ENCODE measurements at regions not wholly inside any gene's neighbourhood (a gene's known extent, or its start where the extent isn't known, plus 50 kb on each side); places are given as distances from the start of the nearest gene placed in this dataset.

GRCh38 chr2:18176679-18177215 is 298.3 kb downstream of the KCNS3 start:
- H3K27ac ChIP-seq: no peak overlapping the region
- no peak for TF ChIP-seq CTCF (IDR thresholded peaks at IDR 0.05; ENCODE audit: low read depth, low read length)
- no peaks in the 10 kb centered on the region for H3K9me3 ChIP-seq (ENCODE audit: severe bottlenecking)
- H3K4me3 ChIP-seq (ENCODE audit: low read depth, low read length): no peak overlapping the region
- DNase-seq: no peak
- no peaks in the 10 kb centered on the region for H3K36me3 ChIP-seq
- H3K27me3 ChIP-seq (ENCODE audit: insufficient read depth, low read depth, severe bottlenecking): no peaks in the 10 kb centered on the region

DNA sequence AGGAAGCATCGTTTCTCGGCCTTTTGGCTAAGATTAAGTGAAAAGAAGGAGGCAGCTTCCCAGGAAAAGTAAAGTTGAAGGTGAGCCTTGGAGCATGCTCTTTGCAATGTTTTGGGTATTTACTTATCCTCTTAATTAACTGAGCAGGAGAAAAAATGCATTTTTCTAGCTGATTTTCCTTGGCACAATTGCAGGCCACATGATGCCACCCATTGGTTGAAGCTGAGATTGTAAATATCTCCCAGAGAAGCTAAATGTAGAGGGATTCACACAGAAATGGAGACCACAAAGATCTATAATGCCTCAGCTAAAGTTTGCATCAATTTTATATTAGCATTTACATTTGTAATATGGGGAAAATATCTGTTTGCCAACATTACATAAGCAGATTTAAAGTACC is 294.1 kb downstream of the KCNS3 start:
- no peak for DNase-seq
- TF ChIP-seq CTCF (IDR thresholded peaks at IDR 0.05; ENCODE audit: low read depth, low read length): 0 out of 2 replicates have a peak, but pooled peaks have one; percentile 23

DNA sequence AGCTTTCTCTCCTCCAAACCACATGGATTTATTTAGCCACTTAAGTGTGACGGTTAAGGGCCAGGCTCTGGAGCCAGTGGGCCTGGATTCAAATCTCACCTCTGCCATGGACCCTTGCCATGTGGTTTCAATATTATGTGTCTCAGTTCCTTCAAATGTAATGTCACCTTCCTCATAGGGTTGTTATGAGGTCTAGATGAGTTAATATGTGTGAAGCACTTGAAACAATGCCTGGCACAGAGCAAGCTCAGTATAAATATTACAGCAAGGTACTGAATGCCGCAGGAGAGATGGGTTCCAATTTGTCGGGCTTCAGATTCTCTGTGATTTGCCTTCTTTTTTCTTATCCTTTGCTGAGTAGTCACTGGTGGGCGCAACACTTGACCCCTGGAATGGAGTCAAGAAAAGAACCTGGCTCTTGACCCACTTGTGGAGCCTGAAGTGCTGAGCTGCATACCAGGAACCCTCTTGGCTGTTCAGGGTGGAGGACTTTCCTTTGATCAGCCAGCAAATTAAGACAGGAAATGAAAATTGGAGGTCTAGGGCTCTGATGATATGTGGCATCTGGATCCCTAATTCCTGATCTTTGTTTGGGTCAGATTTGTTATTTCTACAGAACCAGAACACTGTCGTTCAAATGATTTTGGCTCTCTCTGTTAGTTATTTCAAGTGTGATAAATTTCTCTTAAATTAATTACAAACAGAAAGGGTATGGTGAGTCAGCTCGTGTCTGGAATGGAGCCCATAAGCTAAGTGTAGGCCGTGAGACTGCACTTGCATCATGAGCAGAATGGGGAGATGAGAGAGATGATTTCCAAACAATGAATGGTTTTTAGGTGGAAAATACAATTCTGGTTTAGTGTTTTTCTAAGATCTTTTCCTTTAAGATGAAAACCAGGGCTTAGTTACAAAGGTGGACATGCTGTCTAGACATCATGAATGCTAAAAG is 293.0 kb downstream of the KCNS3 start:
- no peak for DNase-seq
- Histone ChIP-seq H3K9me3 (ENCODE audit: severe bottlenecking) (no peaks in the 10 kb centered on the region), H3K27ac (no peak overlapping the region)

More for the DNA sequence above, 294.1 kb downstream of the KCNS3 start:
- H3K9me3 ChIP-seq (ENCODE audit: severe bottlenecking): no peaks in the 10 kb centered on the region
- H3K27ac ChIP-seq: no peak overlapping the region
- no peaks in the 10 kb centered on the region for H3K36me3 ChIP-seq
- no peak overlapping the region for H3K4me3 ChIP-seq (ENCODE audit: low read depth, low read length)
- no peaks in the 10 kb centered on the region for H3K27me3 ChIP-seq (ENCODE audit: insufficient read depth, low read depth, severe bottlenecking)

GRCh38 chr2:18170642-18171041 is 292.2 kb downstream of the KCNS3 start:
- Histone ChIP-seq H3K9me3 (ENCODE audit: severe bottlenecking) (no peaks in the 10 kb centered on the region), H3K36me3 (no peaks in the 10 kb centered on the region), H3K4me3 (ENCODE audit: low read depth, low read length) (no peak overlapping the region), H3K27ac (no peak overlapping the region), H3K27me3 (ENCODE audit: insufficient read depth, low read depth, severe bottlenecking) (no peaks in the 10 kb centered on the region)
- DNase-seq: no peak
- TF ChIP-seq CTCF (IDR thresholded peaks at IDR 0.05; ENCODE audit: low read depth, low read length): no peak

More for the DNA sequence above, 293.0 kb downstream of the KCNS3 start:
- TF ChIP-seq CTCF (IDR thresholded peaks at IDR 0.05; ENCODE audit: low read depth, low read length): no peak
- Histone ChIP-seq H3K27me3 (ENCODE audit: insufficient read depth, low read depth, severe bottlenecking) (no peaks in the 10 kb centered on the region), H3K4me3 (ENCODE audit: low read depth, low read length) (no peak overlapping the region), H3K36me3 (no peaks in the 10 kb centered on the region)

GRCh38 chr2:18169893-18170175 is 291.4 kb downstream of the KCNS3 start:
- Histone ChIP-seq H3K9me3 (ENCODE audit: severe bottlenecking) (no peaks in the 10 kb centered on the region), H3K36me3 (no peaks in the 10 kb centered on the region), H3K27ac (no peak overlapping the region), H3K4me3 (ENCODE audit: low read depth, low read length) (no peak overlapping the region), H3K27me3 (ENCODE audit: insufficient read depth, low read depth, severe bottlenecking) (no peaks in the 10 kb centered on the region)
- no peak for DNase-seq
- TF ChIP-seq CTCF (IDR thresholded peaks at IDR 0.05; ENCODE audit: low read depth, low read length): no peak

Measured in WERI-Rb-1 (cell line).